ENCODE measurements at regions not wholly inside any gene's neighbourhood (a gene's known extent, or its start where the extent isn't known, plus 50 kb on each side); places are given as distances from the start of the nearest gene placed in this dataset.

DNA sequence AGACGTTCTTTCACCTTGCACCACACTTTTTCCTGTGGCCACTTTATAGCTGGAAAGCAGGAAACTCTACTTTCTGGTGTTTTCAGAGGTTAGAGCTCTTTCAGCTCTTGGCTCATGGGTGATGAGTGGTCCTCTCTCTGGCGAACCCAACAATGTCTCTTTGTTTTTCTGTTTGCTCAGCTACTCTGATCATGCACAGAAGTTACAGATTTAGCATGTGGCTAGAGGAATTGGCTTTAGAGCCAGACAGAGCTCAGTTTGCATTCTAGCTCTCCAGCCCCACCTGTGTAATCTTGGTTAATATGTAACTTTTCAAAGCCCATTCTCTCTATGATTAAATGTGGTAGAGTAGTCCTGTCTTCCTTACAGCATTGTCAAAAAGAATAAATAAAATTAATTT, 225.2 kb downstream of the HAPSTR1 start:
- Histone ChIP-seq H3K27me3 (ENCODE audit: control insufficient read depth, low read length) (no peaks in the 10 kb centered on the region), H3K4me2 (ENCODE audit: low read length) (no peak overlapping the region), H4K20me1 (ENCODE audit: control insufficient read depth, insufficient read depth, low read depth, low read length) (no peaks in the 10 kb centered on the region), H3K4me3 (ENCODE audit: low read length) (no peak overlapping the region), H3K9me2 (replicated peaks; ENCODE audit: control insufficient read depth, low read length) (no peaks in the 10 kb centered on the region), H3K9me3 (ENCODE audit: control insufficient read depth, insufficient read depth, low read length) (no peaks in the 10 kb centered on the region), H3K36me3 (ENCODE audit: control insufficient read depth, low read length) (no peaks in the 10 kb centered on the region), H3K79me2 (ENCODE audit: control insufficient read depth, low read length) (no peaks in the 10 kb centered on the region), H3K4me1 (ENCODE audit: control insufficient read depth, low read length) (no peaks in the 10 kb centered on the region), H3F3A (ENCODE audit: control insufficient read depth, insufficient read depth) (no peaks in the 10 kb centered on the region), H3K27ac (ENCODE audit: low read depth, low read length) (no peak overlapping the region)
- TF ChIP-seq CTCF (IDR thresholded peaks at IDR 0.05; ENCODE audit: low read depth, low read length, poor library complexity, severe bottlenecking): no peak
- TF ChIP-seq EZH2phosphoT487 (IDR thresholded peaks at IDR 0.05; ENCODE audit: borderline replicate concordance, low read length): no peak

DNA sequence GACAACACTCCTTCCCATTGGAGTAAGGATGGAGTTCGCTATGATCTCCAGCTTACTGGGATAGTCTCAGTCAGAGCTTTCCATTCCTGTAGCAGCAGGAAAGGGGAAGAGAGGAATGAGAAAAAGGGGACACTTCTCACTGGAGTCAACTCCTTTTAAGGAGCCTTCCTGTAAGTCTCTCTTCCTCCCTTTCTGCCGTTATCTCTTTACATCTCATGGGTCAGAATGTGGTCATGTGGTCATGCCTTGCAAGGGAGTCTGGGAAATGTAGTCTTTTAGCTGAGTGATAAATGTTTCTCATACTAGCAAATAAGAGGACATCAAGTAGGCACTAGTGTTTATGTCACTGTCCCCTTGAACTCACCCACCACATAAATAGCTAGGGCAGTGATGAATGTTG, 227.3 kb downstream of the HAPSTR1 start:
- no peak overlapping the region for H3K4me3 ChIP-seq (ENCODE audit: low read length)
- no peak overlapping the region for H3K4me2 ChIP-seq (ENCODE audit: low read length)
- no peaks in the 10 kb centered on the region for H3K27me3 ChIP-seq (ENCODE audit: control insufficient read depth, low read length)
- no peaks in the 10 kb centered on the region for H4K20me1 ChIP-seq (ENCODE audit: control insufficient read depth, insufficient read depth, low read depth, low read length)
- no peaks in the 10 kb centered on the region for H3K4me1 ChIP-seq (ENCODE audit: control insufficient read depth, low read length)
- H3F3A ChIP-seq (ENCODE audit: control insufficient read depth, insufficient read depth): no peaks in the 10 kb centered on the region
- H3K9me2 ChIP-seq (replicated peaks; ENCODE audit: control insufficient read depth, low read length): no peaks in the 10 kb centered on the region
- H3K9me3 ChIP-seq (ENCODE audit: control insufficient read depth, insufficient read depth, low read length): no peaks in the 10 kb centered on the region
- no peak for TF ChIP-seq EZH2phosphoT487 (IDR thresholded peaks at IDR 0.05; ENCODE audit: borderline replicate concordance, low read length)
- no peak for TF ChIP-seq CTCF (IDR thresholded peaks at IDR 0.05; ENCODE audit: low read depth, low read length, poor library complexity, severe bottlenecking)
- no peaks in the 10 kb centered on the region for H3K36me3 ChIP-seq (ENCODE audit: control insufficient read depth, low read length)
- no peaks in the 10 kb centered on the region for H3K79me2 ChIP-seq (ENCODE audit: control insufficient read depth, low read length)
- no peak overlapping the region for H3K27ac ChIP-seq (ENCODE audit: low read depth, low read length)

DNA sequence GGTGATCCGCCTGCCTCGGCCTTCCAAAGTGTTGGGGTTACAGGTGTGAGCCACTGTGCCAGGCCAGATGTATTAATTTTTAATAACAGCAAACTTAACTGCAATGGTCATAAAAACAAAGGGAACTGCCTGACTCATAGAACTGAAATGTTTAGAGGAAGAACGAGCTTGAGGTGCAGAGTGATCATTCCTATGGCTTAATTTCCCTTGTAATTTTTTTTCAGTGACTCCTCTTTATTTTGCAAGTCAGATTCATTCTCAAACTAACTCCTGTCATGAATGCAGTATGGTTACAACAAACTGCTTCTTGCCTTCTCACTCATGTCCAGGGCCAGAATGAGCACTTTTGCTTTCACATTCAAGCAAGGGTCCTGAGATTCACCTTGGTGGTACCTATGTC, 231.3 kb downstream of the HAPSTR1 start:
- TF ChIP-seq EZH2phosphoT487 (IDR thresholded peaks at IDR 0.05; ENCODE audit: borderline replicate concordance, low read length) (no peak), CTCF (IDR thresholded peaks at IDR 0.05; ENCODE audit: low read depth, low read length, poor library complexity, severe bottlenecking) (no peak)
- H3K4me3 ChIP-seq (ENCODE audit: low read length): no peak overlapping the region
- H3K4me2 ChIP-seq (ENCODE audit: low read length): no peak overlapping the region
- H3F3A ChIP-seq (ENCODE audit: control insufficient read depth, insufficient read depth): no peaks in the 10 kb centered on the region
- H3K27me3 ChIP-seq (ENCODE audit: control insufficient read depth, low read length): no peaks in the 10 kb centered on the region; the same call in 1 of the 2 replicates
- no peaks in the 10 kb centered on the region for H3K9me2 ChIP-seq (replicated peaks; ENCODE audit: control insufficient read depth, low read length)
- H4K20me1 ChIP-seq (ENCODE audit: control insufficient read depth, insufficient read depth, low read depth, low read length): no peaks in the 10 kb centered on the region
- no peaks in the 10 kb centered on the region for H3K79me2 ChIP-seq (ENCODE audit: control insufficient read depth, low read length)
- H3K36me3 ChIP-seq (ENCODE audit: control insufficient read depth, low read length): no peaks in the 10 kb centered on the region
- no peaks in the 10 kb centered on the region for H3K4me1 ChIP-seq (ENCODE audit: control insufficient read depth, low read length)
- no peak overlapping the region for H3K27ac ChIP-seq (ENCODE audit: low read depth, low read length)
- no peaks in the 10 kb centered on the region for H3K9me3 ChIP-seq (ENCODE audit: control insufficient read depth, insufficient read depth, low read length)

- H3K27ac ChIP-seq (ENCODE audit: low read depth, low read length): no peak overlapping the region
- H3K79me2 ChIP-seq (ENCODE audit: control insufficient read depth, low read length): no peaks in the 10 kb centered on the region
- TF ChIP-seq EZH2phosphoT487 (IDR thresholded peaks at IDR 0.05; ENCODE audit: borderline replicate concordance, low read length): no peak
- TF ChIP-seq CTCF (IDR thresholded peaks at IDR 0.05; ENCODE audit: low read depth, low read length, poor library complexity, severe bottlenecking): no peak
- no peaks in the 10 kb centered on the region for H3K36me3 ChIP-seq (ENCODE audit: control insufficient read depth, low read length)
- no peaks in the 10 kb centered on the region for H3K9me3 ChIP-seq (ENCODE audit: control insufficient read depth, insufficient read depth, low read length)
- H3K4me2 ChIP-seq (ENCODE audit: low read length): no peak overlapping the region
- no peak overlapping the region for H3K4me3 ChIP-seq (ENCODE audit: low read length)
- no peaks in the 10 kb centered on the region for H3K4me1 ChIP-seq (ENCODE audit: control insufficient read depth, low read length)
- no peaks in the 10 kb centered on the region for H4K20me1 ChIP-seq (ENCODE audit: control insufficient read depth, insufficient read depth, low read depth, low read length)
- no peaks in the 10 kb centered on the region for H3F3A ChIP-seq (ENCODE audit: control insufficient read depth, insufficient read depth)
- H3K27me3 ChIP-seq (ENCODE audit: control insufficient read depth, low read length): no peaks in the 10 kb centered on the region; the same call in 1 of the 2 replicates
- H3K9me2 ChIP-seq (replicated peaks; ENCODE audit: control insufficient read depth, low read length): no peaks in the 10 kb centered on the region
These were observed 231.7 kb downstream of the HAPSTR1 start for GRCh38 chr16:9323170-9323569.

All from DOHH2 (cell line).